ENCODE measurements at regions not wholly inside any gene's neighbourhood (a gene's known extent, or its start where the extent isn't known, plus 50 kb on each side); places are given as distances from the start of the nearest gene placed in this dataset.

DNA sequence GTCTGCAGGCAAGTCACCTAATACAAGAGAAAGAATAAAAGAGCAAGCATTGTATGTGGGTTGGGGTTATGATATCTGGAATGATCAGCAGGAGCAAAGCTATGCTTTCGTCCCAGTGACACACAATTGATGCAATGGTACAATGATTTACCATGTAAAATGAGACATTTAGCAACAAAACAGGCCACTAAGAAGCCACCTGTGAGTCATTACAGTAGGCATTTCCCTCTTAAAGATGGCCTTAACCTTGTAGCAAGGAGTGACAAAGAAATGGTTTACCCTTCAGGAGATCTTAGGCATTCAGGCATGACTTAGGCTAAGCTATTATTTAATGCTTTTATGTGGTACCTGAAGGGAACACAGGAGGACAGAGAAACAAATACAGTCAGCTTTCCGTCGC is 373.3 kb upstream of the RBMS3 start:
- DNase-seq = no peak

DNA sequence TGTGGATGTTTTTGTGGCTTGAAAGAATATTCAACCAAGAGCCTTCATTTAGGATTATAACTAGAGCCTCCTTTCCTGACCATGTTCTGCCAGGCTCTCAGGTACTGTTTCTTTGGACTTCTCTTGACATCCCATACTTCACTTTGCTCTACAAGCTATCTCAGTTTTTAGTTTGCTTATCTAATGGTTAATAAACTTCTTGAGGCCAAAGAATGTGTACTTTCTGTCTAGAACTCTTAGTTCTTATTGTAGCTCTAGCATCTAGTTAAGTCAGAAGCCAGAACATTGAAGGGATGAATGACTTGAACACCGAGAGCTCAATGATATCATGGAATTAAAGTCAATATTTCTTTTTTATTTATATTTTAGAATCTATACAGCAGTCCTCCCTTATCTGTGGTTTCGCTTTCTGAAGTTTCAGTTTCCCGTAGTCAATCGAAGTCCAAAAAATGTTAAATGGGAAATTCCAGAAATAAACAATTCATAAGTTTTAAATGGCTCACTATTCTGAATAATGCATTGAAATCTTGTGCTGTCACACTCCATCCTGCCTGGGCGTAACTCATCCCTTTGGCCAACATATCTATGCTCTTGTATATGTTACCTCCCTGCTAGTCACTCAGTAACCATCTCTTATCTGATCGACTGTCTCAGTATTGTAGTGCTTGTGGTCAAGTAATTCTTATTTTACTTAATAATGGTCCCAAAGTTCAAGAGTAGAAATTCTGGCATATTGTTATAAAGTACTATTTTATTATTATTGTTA is 368.6 kb upstream of the RBMS3 start:
- DNase-seq = no peak

DNA sequence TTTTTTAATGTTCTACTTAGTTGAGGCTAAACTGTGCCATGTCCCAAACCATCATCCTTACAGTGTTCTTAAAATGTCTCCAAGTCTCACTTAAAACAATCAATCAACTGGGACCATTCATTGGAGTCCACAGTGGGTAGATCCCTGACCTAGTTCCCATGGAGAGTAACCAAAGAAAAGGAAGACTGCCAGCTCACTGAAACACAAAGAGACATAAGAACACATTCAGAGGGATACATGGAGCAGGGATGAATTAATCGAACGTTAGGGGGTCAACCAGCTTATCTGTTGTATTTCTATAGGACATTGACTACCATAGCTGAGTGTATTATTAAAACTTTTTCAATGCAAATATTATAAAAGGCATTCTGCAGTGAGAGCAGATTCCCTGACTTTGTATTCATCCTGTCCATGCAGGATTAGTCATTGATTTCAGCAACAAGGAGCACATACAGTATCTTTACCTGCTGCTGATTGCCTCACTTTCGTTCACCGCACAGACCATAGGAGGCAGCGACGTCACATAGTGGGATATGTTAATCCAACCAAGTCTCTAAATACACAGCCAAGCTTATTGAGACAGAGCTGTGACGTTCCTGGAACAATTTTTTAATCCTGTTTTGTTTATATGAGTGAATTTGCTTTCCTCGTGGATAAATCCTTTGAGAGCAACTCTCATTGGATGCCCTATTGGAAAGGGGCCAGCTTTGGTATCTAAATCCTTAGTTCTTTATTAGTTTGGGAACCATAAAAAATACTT is 364.9 kb upstream of the RBMS3 start:
- peak; percentile 21 for DNase-seq

DNA sequence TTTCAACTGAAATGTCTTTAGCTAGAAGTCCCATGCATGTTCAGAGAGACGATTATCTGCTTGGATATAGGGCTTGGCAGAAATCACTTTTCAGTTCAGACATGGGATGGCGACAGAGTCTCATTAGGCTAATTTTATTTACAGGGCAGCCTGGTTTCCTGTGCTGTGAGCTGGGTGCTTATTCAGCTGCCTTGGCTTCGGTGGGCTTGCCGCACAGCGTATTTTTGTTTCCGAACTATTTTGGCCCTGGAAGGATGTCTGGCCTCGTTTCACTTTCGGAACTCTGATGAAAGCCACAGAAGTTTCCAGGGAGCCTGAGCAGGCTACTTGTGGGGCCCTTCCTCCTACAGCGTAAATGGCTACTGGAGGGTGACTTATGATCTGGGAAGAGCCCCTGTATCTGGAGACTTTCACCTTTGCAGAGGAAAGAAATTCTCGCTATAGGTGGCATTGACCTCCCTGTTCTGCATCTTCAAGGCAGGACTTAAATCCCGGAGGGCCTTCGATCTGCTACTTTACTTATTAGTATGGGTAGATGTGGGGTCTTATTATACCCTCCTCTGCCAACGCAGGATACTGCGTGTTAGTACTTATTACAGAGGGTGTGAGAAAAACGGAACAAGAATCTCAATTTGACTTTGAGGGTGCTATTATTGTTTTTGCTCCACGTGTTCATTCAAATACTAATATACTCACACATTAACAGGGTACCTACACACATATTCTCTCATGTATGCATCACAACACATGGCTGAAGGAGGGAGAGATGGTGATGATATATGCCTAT is 364.0 kb upstream of the RBMS3 start:
- DNase-seq = peak; percentile 34

DNA sequence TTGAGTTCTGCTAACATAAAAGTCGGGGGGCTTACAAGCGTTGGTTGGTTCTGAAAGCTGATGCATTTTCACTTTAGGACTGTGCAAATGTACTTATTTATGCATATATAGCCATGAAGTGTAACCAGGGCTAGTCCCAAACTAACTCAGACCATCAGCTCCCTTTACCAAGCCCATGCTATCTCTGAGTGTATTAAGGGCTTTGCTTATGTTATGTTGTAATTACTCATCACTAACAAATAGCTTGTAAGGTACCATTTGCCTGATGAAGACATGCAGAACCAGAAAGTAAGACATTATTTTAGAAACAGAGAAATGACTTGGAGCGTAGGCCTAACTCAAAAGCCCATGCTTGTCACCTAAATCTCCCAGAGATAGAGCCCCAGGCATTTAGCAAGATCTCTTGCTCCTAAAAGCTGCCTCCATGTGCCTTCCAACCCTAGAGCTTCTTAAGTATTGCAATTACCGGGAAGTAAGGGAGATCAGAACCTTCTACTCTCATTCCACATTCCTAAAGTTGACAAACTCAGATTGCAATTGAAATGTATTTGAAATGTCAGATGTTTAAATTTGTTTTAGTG is 362.9 kb upstream of the RBMS3 start:
- DNase-seq = no peak

DNA sequence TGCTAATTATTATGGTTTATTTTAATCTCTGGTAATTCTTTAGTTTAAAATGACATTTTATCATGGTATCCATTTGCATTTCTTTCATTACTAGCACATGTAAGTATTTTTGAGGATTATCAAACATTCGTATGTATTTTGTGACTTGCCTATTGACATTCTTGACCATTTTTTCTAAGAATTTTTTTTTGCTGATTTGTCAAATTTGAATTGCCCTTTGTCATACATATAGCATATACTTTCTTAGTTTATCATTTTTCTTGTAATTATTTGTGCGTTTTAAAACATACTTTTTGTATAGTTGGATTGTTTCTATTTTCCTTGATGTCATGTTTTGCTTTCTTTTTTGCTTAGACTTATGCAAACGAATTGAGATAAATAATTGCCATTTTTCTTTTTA is 358.5 kb upstream of the RBMS3 start:
- no peak for DNase-seq

DNA sequence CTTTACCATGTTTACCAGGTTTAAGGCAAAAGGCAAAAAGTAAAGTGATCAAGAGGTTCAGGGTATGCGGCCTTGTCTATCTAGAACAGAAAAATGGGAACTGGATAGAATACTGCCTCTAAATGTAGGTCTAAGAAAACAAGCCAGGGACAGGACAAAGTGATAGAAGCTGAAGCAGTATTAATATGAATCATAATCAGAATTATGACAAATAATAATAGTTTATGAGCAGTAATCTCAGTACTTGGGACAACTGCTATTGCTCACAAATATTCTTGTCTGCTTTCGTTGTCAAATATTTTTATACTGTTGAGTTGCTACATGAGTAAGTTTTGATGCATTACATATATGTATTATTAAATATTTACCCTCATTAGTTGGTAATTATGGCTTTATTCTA is 356.9 kb upstream of the RBMS3 start:
- no peak for DNase-seq

DNA sequence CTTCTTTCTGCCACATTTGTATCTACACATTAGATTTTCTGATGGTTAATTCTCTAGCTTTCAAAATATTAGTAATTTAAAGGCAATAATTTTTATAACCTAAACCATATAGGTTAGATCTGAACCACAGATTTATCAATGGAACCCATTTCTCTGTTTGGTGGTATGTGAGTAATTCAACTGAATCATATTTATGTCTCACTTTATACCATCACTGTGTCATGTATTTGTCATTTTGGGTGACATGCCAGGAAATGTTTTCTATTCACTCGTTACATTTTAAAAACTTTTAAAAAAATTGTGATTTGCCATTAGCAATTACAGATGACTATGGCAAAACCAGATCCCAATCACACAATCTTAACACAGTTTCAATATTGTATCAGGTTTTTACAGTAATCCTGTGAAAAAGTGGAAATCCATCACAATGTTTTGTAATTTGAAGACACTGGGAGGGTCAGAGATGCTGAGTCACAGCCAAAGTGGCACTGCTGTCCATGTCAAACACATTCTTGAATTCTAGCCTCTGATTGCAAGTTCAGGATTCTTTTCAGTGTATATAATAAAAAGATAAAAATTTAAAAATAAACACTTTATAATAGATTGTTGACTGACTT is 356.0 kb upstream of the RBMS3 start:
- no peak for DNase-seq

DNA sequence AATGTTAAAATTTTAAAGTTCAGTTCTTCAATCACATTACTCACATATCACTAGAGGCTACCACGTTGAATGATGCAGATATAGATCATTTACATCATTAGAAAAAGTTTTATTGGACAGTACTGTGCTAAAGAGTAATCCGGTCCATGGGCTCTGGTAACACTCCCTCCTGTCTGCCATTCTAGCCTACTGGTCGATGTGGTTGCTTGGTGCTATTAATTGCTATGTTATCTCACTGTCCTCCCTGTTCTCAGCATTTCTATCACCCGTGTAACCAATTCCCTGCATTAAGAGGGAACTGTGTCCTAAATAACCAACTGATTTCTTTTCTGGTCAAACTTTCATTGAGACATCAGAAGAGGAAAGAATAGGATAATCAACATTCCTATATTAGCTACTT is 347.5 kb upstream of the RBMS3 start:
- no peak for DNase-seq

DNA sequence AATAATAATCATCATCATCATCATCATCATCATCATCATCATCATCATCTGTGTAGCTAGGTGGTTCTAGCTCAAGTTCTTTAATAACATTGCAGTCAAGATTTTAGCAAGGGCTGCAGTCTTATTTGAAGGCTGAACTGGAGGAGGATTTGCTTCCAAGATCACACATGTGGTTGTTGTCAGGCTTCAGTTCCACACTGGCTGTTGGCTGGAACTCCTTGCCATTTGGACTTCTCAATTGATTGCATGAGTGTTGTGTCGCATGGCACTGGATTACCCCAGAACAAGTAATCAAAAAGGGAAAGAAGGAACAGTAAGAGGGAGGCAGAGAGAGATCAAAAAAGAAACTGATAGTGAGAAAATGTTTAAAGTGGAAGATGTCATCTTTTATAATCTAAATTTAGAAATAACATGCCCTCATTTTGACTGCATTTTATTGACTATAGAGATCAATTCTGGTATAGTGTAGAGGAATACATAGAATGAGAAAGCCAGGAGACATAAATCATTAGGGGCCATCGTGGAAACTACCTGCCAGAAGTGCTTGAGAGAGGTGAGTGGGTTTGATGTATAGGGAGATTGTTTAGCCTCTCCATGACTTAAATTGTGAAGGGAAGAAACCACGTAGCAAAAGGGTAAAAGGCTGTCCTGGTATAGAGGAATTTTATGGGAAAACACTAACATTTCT is 346.6 kb upstream of the RBMS3 start:
- no peak for DNase-seq

DNA sequence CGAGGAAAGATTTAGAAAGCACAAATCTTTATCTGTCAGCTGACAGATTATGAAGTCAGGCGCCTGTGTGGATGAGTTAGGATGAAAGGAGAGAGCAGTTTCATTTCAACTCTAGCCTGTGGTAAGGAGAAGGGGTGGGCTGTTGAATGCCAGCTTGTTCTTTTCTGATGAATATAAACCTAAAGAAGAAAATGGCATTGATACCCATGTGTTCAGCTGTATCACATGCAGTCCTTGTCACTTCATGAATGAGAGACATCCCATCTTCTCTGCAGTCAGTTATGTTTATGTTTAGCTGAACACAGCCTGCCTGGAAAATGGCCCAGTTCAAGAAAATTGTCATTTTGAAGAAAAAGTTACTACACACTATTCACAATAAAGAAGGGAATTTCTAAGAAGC is 345.7 kb upstream of the RBMS3 start:
- DNase-seq = no peak

DNA sequence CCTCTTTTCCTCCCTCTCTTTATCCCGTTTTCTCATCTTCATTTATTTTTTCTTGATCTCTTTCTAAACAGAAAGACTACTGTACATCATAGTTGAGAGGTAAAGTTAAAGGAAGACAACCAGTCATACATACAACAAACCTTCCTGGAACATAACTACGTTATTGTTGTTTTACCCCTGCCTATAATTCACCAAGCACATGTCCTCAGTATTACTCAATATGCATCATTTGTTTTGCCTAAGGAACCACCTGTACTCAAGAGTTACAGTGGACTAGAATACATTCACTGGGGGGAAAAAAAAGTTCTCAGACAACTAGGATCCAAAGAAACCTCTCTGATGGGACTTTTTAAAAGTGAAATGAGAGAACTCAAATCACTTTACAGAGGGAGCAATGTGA is 344.7 kb upstream of the RBMS3 start:
- no peak for DNase-seq

DNA sequence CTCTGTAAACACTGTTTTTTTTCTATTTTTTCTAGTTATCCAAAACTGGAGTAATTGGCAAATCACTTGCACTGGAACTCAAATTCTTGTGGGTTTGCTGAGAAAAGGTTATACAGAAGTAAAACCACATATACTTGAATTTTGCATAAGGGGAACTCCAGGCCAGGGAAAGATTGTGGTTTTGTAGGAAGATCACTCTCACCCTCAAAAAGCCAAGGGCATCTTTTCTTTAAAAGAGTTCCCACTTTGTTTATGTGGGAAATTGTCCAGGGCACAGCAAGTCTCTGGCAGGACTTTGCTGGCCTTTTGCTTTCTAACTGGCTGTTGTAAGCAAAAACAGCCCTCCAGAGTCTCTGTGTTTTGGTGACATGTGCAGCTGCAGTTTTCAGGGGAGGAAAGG is 340.3 kb upstream of the RBMS3 start:
- DNase-seq = no peak

DNA sequence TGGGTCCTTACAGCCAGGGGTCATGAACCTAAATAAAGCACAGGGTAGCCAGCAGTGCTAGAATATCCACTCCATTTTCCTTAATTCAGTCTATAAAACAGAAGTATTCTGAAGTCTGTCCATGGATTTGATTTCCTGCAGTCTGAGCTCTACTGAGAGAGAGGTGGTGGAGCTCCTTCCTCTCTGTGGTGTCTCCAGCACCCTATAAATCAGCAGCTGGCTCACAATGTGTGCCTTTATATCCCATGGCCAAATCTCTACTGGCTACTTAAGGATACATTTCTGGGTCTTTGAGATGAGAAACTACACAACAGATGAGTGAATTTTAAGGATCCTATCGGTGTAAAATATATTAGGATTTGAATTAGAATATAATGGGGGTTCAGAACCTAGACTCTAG is 339.9 kb upstream of the RBMS3 start:
- no peak for DNase-seq

DNA sequence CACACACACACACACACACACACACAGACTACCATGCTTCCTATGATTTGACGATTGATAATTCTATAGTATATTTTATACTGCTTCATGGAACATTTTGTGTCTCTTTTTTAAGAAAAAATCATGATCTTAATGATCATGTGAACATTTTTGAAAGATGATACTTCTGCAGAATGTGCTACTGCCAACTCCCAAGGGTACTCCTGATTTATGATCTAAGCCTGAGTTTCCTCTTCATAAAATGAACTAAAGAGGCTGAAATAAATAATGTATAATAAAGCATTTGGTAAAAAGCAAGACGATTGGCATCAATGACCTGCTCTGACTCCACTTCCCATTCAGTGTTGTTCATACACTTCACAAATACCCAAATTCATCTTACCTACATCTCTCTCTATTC is 333.8 kb upstream of the RBMS3 start:
- no peak for DNase-seq

DNA sequence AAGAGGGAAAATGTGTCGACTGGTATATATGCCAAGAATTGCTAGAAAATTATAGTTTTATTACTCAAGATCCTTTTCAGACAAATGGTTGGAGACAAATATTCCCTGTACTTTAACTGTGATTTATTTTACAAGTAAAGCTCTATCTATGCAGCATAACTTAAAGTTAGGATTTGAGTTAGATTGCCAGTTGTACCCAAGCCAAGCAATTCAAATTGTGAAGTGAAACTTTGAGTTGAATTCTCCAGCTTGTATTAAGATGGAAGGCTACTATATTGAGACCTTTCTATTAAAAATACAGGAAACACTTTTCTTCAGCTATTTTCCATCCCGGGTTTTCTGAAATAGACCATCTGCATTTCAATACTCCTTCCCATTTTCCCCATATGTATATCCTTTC is 333.1 kb upstream of the RBMS3 start:
- no peak for DNase-seq

DNA sequence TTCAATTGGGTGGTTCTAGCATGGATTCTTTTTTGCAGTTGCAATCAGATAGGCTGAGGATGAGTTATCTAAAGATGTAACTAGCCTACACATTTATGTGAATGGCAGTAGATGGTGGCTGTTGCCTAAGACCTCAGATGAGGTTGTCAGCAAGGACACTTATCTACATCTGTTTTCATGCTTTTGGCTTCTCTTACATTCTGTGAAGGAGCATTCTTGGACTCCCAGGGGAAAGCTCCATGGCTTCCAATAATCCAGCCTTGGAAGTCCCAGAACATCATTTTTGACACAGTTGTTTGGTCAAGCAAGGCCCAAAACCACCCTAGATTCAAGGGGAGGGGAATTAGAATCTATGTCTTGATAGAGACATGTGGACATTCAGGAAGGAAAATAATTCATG is 332.2 kb upstream of the RBMS3 start:
- DNase-seq = no peak

DNA sequence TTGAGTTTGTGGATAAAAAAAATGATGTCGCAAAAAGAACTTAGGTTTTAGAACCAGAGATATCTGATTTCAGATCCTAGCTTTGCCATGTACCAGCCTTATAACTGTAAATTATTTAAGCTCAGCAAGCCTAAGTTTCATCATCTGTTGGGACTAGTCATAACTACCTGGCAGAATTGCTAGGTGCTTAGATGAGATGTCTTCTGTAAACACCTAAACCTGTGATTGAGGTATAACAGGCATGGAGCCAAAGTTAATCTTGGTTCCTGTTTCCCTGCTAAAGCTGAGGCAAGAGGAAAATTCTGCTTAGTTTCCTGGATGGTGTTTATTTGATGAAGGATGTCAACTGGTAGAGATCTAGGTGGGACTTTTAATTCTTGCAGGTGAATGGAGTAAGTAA is 331.3 kb upstream of the RBMS3 start:
- DNase-seq = no peak

DNA sequence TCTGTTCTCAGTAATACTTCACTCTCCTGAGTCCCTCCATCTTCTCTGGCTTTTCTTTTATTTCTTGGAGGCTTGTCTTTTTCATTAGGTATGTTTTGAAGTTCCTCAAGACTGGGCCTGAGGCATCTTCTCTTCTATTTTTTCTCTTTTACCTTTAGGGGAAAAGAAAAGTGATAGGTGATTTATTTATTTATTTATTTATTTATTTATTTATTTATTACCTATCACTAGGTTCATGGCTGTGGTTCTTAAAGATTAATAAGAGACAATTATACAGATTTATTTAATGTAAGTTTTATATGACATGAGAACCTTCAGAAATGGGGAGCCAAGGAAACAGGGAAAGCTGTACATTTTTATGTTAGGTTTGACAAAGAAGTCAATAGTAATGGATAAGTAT is 330.3 kb upstream of the RBMS3 start:
- DNase-seq = no peak

DNA sequence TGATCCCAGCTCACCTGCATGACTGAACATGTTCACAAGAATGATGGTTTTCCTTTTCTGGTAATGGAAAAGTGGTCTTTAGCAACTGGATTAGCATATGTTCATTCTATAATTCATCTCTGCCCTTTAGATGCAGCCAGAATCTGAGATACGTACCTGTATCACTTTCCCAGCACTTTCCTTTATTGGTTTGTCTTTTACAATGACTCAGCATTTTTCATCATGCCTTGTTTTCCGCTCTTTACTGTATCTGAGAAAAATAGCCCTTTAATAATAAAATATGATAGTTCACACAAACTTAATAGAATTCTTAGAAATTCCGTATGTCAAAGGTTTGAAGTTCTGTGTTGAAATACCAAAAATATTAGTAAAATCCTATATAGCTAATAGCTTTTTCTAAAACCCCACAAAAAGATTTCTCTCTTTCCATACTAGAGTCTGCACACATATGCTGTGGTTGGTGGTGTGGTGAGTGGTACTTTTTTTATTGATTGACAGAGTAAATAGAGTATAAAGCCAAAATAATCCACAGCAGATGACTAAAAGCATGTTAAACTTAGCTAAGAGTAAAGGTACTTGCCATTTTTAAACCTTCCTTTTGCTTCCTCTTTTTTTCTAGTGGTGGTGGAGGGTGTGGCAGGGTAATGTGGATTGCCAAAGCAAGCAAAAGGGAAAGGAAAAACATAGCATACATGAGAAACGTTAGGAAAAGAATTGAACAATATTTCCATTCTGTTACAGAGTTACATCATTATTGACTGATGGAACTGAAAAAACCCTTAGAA is 328.9 kb upstream of the RBMS3 start:
- DNase-seq = no peak

DNA sequence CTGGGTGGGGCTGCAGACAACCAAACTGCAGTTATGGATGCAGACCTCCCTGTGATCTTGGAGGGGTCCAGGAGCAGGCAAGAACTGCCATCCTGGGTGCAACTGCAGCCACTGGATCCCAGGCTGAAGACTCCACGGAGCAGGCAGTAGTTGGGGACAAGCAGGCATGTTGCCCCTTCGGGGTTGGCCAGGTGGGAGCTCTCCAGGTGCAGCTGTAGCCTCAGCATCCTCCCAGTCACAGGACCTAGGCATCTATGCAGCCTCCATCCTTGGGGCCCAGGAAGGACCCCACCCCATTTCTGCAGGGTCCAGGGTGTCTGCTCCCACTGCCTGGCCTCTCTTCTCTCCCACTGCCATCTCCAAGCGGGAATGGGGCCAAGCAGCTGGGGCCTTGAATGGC is 322.2 kb upstream of the RBMS3 start:
- DNase-seq = no peak

DNA sequence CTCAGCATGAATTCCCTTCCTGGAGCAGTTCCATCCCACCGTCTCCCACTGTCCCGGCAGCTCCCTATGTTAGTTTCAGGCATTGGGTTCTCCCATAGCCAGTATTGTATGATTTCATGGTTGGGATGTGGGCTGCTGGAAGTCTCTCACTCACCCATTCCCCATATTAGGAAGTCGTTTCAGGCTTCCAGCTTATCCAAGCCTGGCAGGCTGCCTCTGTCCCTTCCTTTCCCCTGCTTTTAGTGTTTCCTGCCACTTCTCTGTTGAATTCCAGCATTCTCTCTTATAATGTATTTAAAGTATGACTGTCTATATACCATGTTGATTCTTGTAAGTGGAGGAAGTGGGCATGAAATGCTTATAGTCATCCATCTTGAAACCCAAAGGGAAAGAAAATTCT is 309.7 kb upstream of the RBMS3 start:
- no peak for DNase-seq

Measured in NCI-H524 treated with DMSO at 0.1 percent for 48 hours (cell line).